ENCODE measurements at regions not wholly inside any gene's neighbourhood (a gene's known extent, or its start where the extent isn't known, plus 50 kb on each side); places are given as distances from the start of the nearest gene placed in this dataset.
"Not testable (repeated sequence)": the region's sequence is repeated elsewhere in the genome, so short reads cannot be mapped to it uniquely, and the experiment has no call there.

GRCh38 chr6:7030968-7031367 is 76.8 kb upstream of the RREB1 start:
- not testable (repeated sequence) for H3K27ac ChIP-seq (ENCODE audit: insufficient read depth, low read depth, low read length, poor library complexity, severe bottlenecking); H3K4me1 ChIP-seq (ENCODE audit: control insufficient read depth, insufficient read depth, low read length); H3K27me3 ChIP-seq (ENCODE audit: control insufficient read depth, insufficient read depth, low read length, poor library complexity, severe bottlenecking); H3K9me3 ChIP-seq (ENCODE audit: control insufficient read depth, low read length); H3K36me3 ChIP-seq (ENCODE audit: control insufficient read depth, insufficient read depth, low read length); H3K4me3 ChIP-seq (ENCODE audit: insufficient read depth, low read depth, low read length)
- whole genome bisulfite sequencing, 2 experiments = 74 to 78% methylated on average over 3 of the region's 4 CpGs

DNA sequence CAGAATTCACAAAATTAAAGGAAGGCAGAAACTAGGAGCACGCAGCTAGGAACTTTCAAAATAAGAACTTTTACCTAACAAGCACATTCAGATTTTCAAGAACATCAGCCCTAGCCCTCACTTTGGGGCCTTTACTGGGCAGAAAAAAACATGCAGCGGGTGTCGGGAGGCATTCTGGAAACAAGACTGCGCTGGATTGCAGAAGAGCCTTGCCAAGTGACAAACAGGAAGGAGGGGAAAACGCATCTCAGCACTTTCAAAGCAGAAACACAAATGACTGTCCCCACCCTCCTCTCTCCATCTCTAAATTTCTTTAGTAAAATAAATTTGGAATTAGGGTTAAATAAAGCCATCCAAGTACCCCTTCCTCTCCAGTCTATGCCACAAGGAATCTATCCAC is 74.6 kb upstream of the RREB1 start:
- 94 to 96% methylated on average over 4 of the region's 5 CpGs for WGBS, 2 experiments
- Histone ChIP-seq H3K27me3 (ENCODE audit: control insufficient read depth, insufficient read depth, low read length, poor library complexity, severe bottlenecking) (no peaks in the 10 kb centered on the region), H3K4me3 (ENCODE audit: insufficient read depth, low read depth, low read length) (no peak overlapping the region), H3K9me3 (ENCODE audit: control insufficient read depth, low read length) (no peaks in the 10 kb centered on the region), H3K36me3 (ENCODE audit: control insufficient read depth, insufficient read depth, low read length) (no peaks in the 10 kb centered on the region), H3K4me1 (ENCODE audit: control insufficient read depth, insufficient read depth, low read length) (no peaks in the 10 kb centered on the region), H3K27ac (ENCODE audit: insufficient read depth, low read depth, low read length, poor library complexity, severe bottlenecking) (no peak overlapping the region)

DNA sequence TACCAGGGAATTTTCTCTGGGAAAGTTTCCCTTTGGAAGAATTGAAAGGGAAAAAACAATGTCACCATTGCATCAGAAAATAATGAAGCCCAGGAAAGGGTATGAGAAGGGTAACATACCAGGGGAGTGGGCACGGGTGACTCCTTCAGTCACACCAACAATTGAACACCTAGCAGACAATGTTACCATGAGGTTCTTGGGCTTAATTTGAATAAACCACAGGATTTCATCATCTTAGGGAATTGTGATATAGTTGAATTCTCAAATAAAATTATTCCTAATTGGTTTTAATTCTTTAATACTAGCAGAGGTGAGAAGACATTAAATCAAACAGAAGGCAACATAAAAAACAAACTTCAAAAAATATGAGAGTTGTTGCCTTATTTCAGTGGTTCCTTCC is 73.7 kb upstream of the RREB1 start:
- Histone ChIP-seq H3K9me3 (ENCODE audit: control insufficient read depth, low read length) (no peaks in the 10 kb centered on the region), H3K4me3 (ENCODE audit: insufficient read depth, low read depth, low read length) (no peak overlapping the region), H3K27ac (ENCODE audit: insufficient read depth, low read depth, low read length, poor library complexity, severe bottlenecking) (no peak overlapping the region), H3K27me3 (ENCODE audit: control insufficient read depth, insufficient read depth, low read length, poor library complexity, severe bottlenecking) (no peaks in the 10 kb centered on the region), H3K4me1 (ENCODE audit: control insufficient read depth, insufficient read depth, low read length) (no peaks in the 10 kb centered on the region), H3K36me3 (ENCODE audit: control insufficient read depth, insufficient read depth, low read length) (no peaks in the 10 kb centered on the region)
- 86 to 100% methylated on average over 1 of the region's 1 CpG for WGBS, 2 experiments

DNA sequence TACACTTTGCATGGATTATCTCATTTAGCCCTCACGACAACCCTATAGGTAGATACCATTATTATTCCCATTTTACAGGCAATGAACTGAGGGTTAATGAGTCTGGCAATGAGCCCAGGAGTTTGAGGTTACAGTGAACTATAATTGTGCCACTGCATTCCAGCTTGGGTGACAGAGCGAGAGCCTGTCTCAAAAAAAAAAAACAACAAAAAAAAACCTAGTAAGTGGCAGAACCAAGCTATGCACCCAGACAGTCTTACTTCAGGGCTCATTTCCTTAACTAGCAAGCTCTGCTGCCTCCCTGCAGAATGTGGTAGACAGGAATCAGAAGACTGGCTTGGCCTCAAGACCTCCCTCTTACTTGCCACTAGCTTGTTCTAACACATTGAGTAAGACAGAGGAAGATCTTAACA is 71.9 kb upstream of the RREB1 start:
- H3K27me3 ChIP-seq (ENCODE audit: control insufficient read depth, insufficient read depth, low read length, poor library complexity, severe bottlenecking) = no peaks in the 10 kb centered on the region
- H3K27ac ChIP-seq (ENCODE audit: insufficient read depth, low read depth, low read length, poor library complexity, severe bottlenecking) = no peak overlapping the region
- no peaks in the 10 kb centered on the region for H3K9me3 ChIP-seq (ENCODE audit: control insufficient read depth, low read length)
- no peaks in the 10 kb centered on the region for H3K36me3 ChIP-seq (ENCODE audit: control insufficient read depth, insufficient read depth, low read length)
- H3K4me1 ChIP-seq (ENCODE audit: control insufficient read depth, insufficient read depth, low read length) = no peaks in the 10 kb centered on the region
- WGBS, 2 experiments = 90 to 100% methylated on average over 2 of the region's 2 CpGs
- H3K4me3 ChIP-seq (ENCODE audit: insufficient read depth, low read depth, low read length) = no peak overlapping the region

DNA sequence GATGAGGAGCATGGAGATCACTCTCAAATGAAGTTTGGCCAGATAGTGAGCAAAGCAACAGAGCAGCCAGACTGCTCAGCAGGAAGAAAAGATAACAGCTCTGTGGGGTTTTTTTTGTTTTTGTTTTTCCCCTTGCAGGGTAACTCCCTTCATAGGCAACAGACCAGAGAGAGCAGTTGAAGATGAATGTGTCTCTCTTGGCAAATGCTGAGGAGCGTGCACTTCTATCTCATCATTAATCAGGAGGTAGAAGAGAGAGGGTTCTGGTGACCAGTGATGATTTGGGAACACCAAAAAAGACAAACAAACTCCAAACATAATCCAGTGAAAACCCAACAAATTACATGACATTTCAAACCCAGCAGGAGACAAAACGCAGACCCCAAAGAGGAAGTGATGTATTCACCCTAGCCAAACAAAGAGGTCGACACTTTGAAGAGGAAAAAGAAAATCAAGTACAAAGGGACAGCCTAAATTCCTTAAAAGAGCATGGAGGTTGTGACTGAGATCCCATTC is 66.2 kb upstream of the RREB1 start:
- Histone ChIP-seq H3K36me3 (ENCODE audit: control insufficient read depth, insufficient read depth, low read length) (no peaks in the 10 kb centered on the region), H3K27ac (ENCODE audit: insufficient read depth, low read depth, low read length, poor library complexity, severe bottlenecking) (no peak overlapping the region), H3K27me3 (ENCODE audit: control insufficient read depth, insufficient read depth, low read length, poor library complexity, severe bottlenecking) (peaks cover 3% of the 10 kb centered on the region), H3K4me1 (ENCODE audit: control insufficient read depth, insufficient read depth, low read length) (peaks cover 18% of the 10 kb centered on the region), H3K9me3 (ENCODE audit: control insufficient read depth, low read length) (no peaks in the 10 kb centered on the region), H3K4me3 (ENCODE audit: insufficient read depth, low read depth, low read length) (no peak overlapping the region)
- 10 to 31% methylated on average over 2 to 3 of the region's 3 CpGs for WGBS, 2 experiments

DNA sequence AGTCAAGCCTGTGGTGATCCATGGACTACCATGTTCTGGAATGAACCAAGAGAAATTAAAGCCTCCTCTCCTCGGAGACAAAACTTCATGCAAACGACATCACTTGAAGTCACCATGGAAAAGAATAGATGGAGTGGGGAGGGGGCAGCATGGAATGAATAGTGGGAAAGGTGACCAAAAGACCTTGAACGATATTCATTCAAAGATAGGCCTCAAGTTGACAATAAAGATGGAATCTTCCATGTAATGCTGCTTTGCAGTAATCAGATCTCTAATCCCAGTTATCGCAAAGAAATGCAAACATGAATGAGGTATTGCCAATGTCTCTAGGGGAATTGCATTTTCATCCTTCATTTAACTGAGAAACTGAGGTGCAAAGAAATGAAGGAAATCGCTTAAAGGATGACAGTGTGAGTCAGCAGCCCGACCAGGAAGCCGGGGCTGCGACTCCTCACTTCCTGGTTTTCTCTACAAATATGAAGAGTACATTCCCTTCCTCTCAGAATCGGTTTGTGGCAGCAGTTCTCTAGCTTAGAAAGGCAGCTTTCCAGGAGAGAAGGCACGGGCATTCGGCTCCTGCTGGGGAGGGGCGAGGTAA is 65.6 kb upstream of the RREB1 start:
- Histone ChIP-seq H3K27me3 (ENCODE audit: control insufficient read depth, insufficient read depth, low read length, poor library complexity, severe bottlenecking) (peaks cover 3% of the 10 kb centered on the region), H3K27ac (ENCODE audit: insufficient read depth, low read depth, low read length, poor library complexity, severe bottlenecking) (no peak overlapping the region), H3K4me3 (ENCODE audit: insufficient read depth, low read depth, low read length) (no peak overlapping the region), H3K36me3 (ENCODE audit: control insufficient read depth, insufficient read depth, low read length) (no peaks in the 10 kb centered on the region), H3K4me1 (ENCODE audit: control insufficient read depth, insufficient read depth, low read length) (peaks cover 18% of the 10 kb centered on the region), H3K9me3 (ENCODE audit: control insufficient read depth, low read length) (no peaks in the 10 kb centered on the region)
- WGBS, 2 experiments = 65% methylated on average over 12 of the region's 12 CpGs

GRCh38 chr6:7042654-7043545 is 64.9 kb upstream of the RREB1 start:
- 75 to 77% methylated on average over 11 of the region's 11 CpGs for WGBS, 2 experiments
- no peak overlapping the region for H3K4me3 ChIP-seq (ENCODE audit: insufficient read depth, low read depth, low read length)
- H3K36me3 ChIP-seq (ENCODE audit: control insufficient read depth, insufficient read depth, low read length) = no peaks in the 10 kb centered on the region
- peaks cover 18% of the 10 kb centered on the region for H3K4me1 ChIP-seq (ENCODE audit: control insufficient read depth, insufficient read depth, low read length)
- no peak overlapping the region for H3K27ac ChIP-seq (ENCODE audit: insufficient read depth, low read depth, low read length, poor library complexity, severe bottlenecking)
- H3K27me3 ChIP-seq (ENCODE audit: control insufficient read depth, insufficient read depth, low read length, poor library complexity, severe bottlenecking) = peaks cover 3% of the 10 kb centered on the region
- H3K9me3 ChIP-seq (ENCODE audit: control insufficient read depth, low read length) = no peaks in the 10 kb centered on the region

DNA sequence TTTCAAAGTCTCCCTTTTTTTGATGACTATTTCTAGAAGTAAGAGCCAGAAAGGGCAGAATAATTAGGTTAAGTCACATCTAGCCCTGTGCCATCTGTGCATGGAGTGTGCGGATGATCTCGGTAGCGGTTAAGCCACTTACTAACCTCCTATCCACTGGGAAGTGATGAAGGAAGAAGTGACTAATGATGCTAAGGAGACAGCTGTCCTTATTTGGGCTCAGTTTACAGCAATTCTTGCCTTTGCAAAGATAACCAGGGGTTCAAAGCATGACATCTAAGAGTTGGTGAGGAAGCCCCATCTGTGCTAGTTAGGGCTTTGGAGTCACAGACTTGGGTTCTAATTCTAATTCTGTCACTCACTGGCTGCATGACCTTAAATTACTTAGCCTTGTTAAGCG is 62.4 kb upstream of the RREB1 start:
- H3K9me3 ChIP-seq (ENCODE audit: control insufficient read depth, low read length) = no peaks in the 10 kb centered on the region
- H3K27me3 ChIP-seq (ENCODE audit: control insufficient read depth, insufficient read depth, low read length, poor library complexity, severe bottlenecking) = peaks cover 14% of the 10 kb centered on the region
- peaks cover 18% of the 10 kb centered on the region for H3K4me1 ChIP-seq (ENCODE audit: control insufficient read depth, insufficient read depth, low read length)
- H3K27ac ChIP-seq (ENCODE audit: insufficient read depth, low read depth, low read length, poor library complexity, severe bottlenecking) = no peak overlapping the region
- H3K4me3 ChIP-seq (ENCODE audit: insufficient read depth, low read depth, low read length) = no peak overlapping the region
- WGBS, 2 experiments = 96 to 100% methylated on average over 4 of the region's 4 CpGs
- H3K36me3 ChIP-seq (ENCODE audit: control insufficient read depth, insufficient read depth, low read length) = no peaks in the 10 kb centered on the region

DNA sequence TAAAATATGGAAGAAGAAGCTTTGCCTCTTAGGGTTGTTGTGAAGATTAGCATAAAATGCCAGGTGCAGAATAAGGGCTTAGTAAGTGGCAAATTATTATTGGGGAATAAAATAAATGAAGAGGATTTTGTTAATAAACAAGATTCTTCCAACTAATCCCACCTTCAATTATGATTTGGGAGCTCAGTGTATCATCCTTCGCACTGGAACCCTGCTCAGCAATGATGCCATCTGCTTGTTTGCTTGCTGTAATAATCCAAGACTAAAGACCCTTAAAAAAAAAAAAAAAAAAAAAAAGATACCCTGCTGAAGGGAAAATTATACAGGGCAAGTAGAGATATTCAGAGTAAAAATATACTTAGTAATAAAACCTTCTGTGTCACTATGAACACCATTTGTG is 62.0 kb upstream of the RREB1 start:
- 90 to 100% methylated on average over 1 of the region's 1 CpG for WGBS, 2 experiments
- H3K27me3 ChIP-seq (ENCODE audit: control insufficient read depth, insufficient read depth, low read length, poor library complexity, severe bottlenecking) = peaks cover 19% of the 10 kb centered on the region
- H3K36me3 ChIP-seq (ENCODE audit: control insufficient read depth, insufficient read depth, low read length) = no peaks in the 10 kb centered on the region
- H3K9me3 ChIP-seq (ENCODE audit: control insufficient read depth, low read length) = no peaks in the 10 kb centered on the region
- H3K4me1 ChIP-seq (ENCODE audit: control insufficient read depth, insufficient read depth, low read length) = peaks cover 18% of the 10 kb centered on the region
- no peak overlapping the region for H3K4me3 ChIP-seq (ENCODE audit: insufficient read depth, low read depth, low read length)
- H3K27ac ChIP-seq (ENCODE audit: insufficient read depth, low read depth, low read length, poor library complexity, severe bottlenecking) = no peak overlapping the region

- Histone ChIP-seq H3K36me3 (ENCODE audit: control insufficient read depth, insufficient read depth, low read length) (no peaks in the 10 kb centered on the region), H3K9me3 (ENCODE audit: control insufficient read depth, low read length) (no peaks in the 10 kb centered on the region), H3K4me1 (ENCODE audit: control insufficient read depth, insufficient read depth, low read length) (peaks cover 8% of the 10 kb centered on the region), H3K27me3 (ENCODE audit: control insufficient read depth, insufficient read depth, low read length, poor library complexity, severe bottlenecking) (peaks cover 32% of the 10 kb centered on the region), H3K27ac (ENCODE audit: insufficient read depth, low read depth, low read length, poor library complexity, severe bottlenecking) (no peak overlapping the region), H3K4me3 (ENCODE audit: insufficient read depth, low read depth, low read length) (no peak overlapping the region)
- 100% methylated on average over 1 of the region's 1 CpG; no CpG with 5 or more reads in 1 of the 2 experiments for WGBS, 2 experiments
Measured at GRCh38 chr6:7047128-7047527, 60.6 kb upstream of the RREB1 start.

Measured in ectodermal cell (in vitro differentiated cells).